HepG2 (cell line): ENCODE measurements at regions not wholly inside any gene's neighbourhood (a gene's known extent, or its start where the extent isn't known, plus 50 kb on each side); places are given as distances from the start of the nearest gene placed in this dataset.
A peak's percentile ranks its signal among the peaks of the same experiment; 100 is the strongest.

ENCODE experiments used
- AFF4 ChIP-seq: sonication (generic); formaldehyde crosslinking; IDR thresholded peaks from 2 replicates; pipeline ENCODE4 v1.4.0; 2020; ENCODE audit warnings: missing genetic modification reagents
- AGO2 ChIP-seq: fragments of 200-400 bp; formaldehyde crosslinking; optimal IDR thresholded peaks from 2 replicates; pipeline ENCODE3; 2017; ENCODE audit warnings: mild to moderate bottlenecking, low read depth, low read length, moderate library complexity
- FOXP1 ChIP-seq, 2 experiments: fragments of 450-650 bp in 1 of 2; IDR thresholded peaks; 2 replicates each; pipeline ENCODE4 v1.6.1; 2017 to 2018; ENCODE audit warnings: antibody characterized with exemption in 1 of 2
- GABPA ChIP-seq, 2 experiments: IDR thresholded peaks; 2 replicates each; pipeline ENCODE4 v1.6.1; 2011 to 2016; ENCODE audit warnings: low read depth in 2 of 2, low read length in 1 of 2, missing biosample characterization in 1 of 2, missing genetic modification characterization in 1 of 2
- KDM5B ChIP-seq: sonication (generic); formaldehyde crosslinking; IDR thresholded peaks from 2 replicates; pipeline ENCODE4 v1.4.0; 2020; ENCODE audit warnings: missing genetic modification reagents, mild to moderate bottlenecking, borderline replicate concordance
- MAFF ChIP-seq: IDR thresholded peaks from 2 replicates; pipeline ENCODE4 v1.6.1; 2011; ENCODE audit warnings: low read depth, low read length, improper control_type of control experiment
- NR0B2 ChIP-seq: sonication (generic); formaldehyde crosslinking; IDR thresholded peaks from 2 replicates; pipeline ENCODE4 v1.4.0; 2020; ENCODE audit warnings: mild to moderate bottlenecking, missing genetic modification reagents
- NR2F6 ChIP-seq, 2 experiments: IDR thresholded peaks; 2 replicates each; pipeline ENCODE4 v1.6.1; 2016; ENCODE audit warnings: antibody characterized with exemption in 1 of 2, mild to moderate bottlenecking in 1 of 2
- PRDM10 ChIP-seq: sonication (generic); formaldehyde crosslinking; IDR thresholded peaks from 2 replicates; pipeline ENCODE4 v1.4.0; 2020; ENCODE audit warnings: low read depth, missing genetic modification reagents
- RNF2 ChIP-seq: fragments of 450-650 bp; conservative IDR thresholded peaks from 2 replicates; pipeline ENCODE4 v1.6.1; 2016; ENCODE audit warnings: low read depth
- SKI ChIP-seq: fragments of 450-650 bp; IDR thresholded peaks from one replicate; pipeline ENCODE4 v1.6.1; 2018; ENCODE audit warnings: mild to moderate bottlenecking; ENCODE audit not compliant: partially characterized antibody
- SSRP1 ChIP-seq: IDR thresholded peaks from 2 replicates; pipeline ENCODE4 v1.6.1; 2016; ENCODE audit warnings: control low read depth
- ZNF331 ChIP-seq: sonication (generic); formaldehyde crosslinking; IDR thresholded peaks from 2 replicates; pipeline ENCODE4 v1.4.0; 2020; ENCODE audit warnings: missing genetic modification reagents
- ZNF367 ChIP-seq: sonication (generic); formaldehyde crosslinking; IDR thresholded peaks from 2 replicates; pipeline ENCODE4 v1.4.0; 2020; ENCODE audit warnings: missing genetic modification reagents, borderline replicate concordance
- ZNF589 ChIP-seq: sonication (generic); formaldehyde crosslinking; conservative IDR thresholded peaks from 2 replicates; pipeline ENCODE4 v1.8.0; 2022; ENCODE audit warnings: mild to moderate bottlenecking, moderate library complexity, missing genetic modification reagents
- ZNF678 ChIP-seq: sonication (generic); formaldehyde crosslinking; IDR thresholded peaks from 2 replicates; pipeline ENCODE4 v1.4.0; 2020; ENCODE audit warnings: mild to moderate bottlenecking, missing genetic modification reagents
- TF ChIP-seq, protein P1 (sequence below): IDR thresholded peaks from 2 replicates; pipeline ENCODE4 v1.6.1; 2016; ENCODE audit warnings: low read depth
- TF ChIP-seq, protein P2 (sequence below): sonication (generic); formaldehyde crosslinking; IDR thresholded peaks from 2 replicates; pipeline ENCODE4 v1.4.0; 2020; ENCODE audit warnings: missing genetic modification reagents, borderline replicate concordance

DNA sequence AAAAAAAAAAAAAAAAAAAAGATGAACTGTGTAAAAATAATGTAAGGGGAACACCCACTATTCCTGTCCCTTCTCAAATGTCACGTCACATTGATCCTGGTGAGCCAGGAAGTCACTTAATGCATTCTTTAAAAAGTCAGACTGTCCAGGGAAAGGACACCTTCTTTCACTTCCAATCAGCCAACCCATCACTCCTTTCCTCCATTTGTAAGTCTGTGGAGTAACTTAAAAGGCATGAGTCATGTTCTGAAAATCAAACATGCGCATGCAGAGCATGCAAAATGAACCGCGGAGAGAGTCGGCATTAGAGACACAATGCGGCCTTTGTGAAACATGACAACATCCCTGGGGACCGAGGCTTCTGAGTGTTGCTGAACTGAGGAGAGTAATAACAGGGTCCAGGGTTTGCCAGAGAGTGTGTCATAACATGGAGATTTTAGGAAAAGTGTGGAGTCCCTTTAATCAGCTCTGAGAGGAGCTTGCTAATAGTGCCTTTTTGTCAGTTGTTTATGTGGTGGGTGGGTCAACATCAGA, 77.6 kb upstream of the SEMA6A start (continued):
- TF ChIP-seq, protein P1, sequence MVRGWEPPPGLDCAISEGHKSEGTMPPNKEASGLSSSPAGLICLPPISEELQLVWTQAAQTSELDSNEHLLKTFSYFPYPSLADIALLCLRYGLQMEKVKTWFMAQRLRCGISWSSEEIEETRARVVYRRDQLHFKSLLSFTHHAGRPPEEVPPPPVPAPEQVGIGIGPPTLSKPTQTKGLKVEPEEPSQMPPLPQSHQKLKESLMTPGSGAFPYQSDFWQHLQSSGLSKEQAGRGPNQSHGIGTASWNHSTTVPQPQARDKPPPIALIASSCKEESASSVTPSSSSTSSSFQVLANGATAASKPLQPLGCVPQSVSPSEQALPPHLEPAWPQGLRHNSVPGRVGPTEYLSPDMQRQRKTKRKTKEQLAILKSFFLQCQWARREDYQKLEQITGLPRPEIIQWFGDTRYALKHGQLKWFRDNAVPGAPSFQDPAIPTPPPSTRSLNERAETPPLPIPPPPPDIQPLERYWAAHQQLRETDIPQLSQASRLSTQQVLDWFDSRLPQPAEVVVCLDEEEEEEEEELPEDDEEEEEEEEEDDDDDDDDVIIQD (CRISPR knock-in tag) = peak; percentile 61
- TF ChIP-seq, protein P2, sequence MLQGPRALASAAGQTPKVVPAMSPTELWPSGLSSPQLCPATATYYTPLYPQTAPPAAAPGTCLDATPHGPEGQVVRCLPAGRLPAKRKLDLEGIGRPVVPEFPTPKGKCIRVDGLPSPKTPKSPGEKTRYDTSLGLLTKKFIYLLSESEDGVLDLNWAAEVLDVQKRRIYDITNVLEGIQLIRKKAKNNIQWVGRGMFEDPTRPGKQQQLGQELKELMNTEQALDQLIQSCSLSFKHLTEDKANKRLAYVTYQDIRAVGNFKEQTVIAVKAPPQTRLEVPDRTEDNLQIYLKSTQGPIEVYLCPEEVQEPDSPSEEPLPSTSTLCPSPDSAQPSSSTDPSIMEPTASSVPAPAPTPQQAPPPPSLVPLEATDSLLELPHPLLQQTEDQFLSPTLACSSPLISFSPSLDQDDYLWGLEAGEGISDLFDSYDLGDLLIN (CRISPR knock-in tag) = no peak
- TF ChIP-seq ZNF331 (CRISPR knock-in tag) (peak; percentile 71), RNF2 (no peak), AGO2 (no peak), SKI (peak; percentile 22), PRDM10 (CRISPR knock-in tag) (no peak), SSRP1 (no peak), ZNF367 (CRISPR knock-in tag) (no peak), FOXP1 (IDR thresholded peaks at IDR 0.05) (no peak), FOXP1 (CRISPR knock-in tag; IDR thresholded peaks at IDR 0.05) (peak; percentile 47; the same call in 1 of the 2 replicates), NR2F6 (IDR thresholded peaks at IDR 0.05) (no peak), NR2F6 (CRISPR knock-in tag; IDR thresholded peaks at IDR 0.05) (0 out of 2 replicates have a peak, but pooled peaks have one; percentile 32), AFF4 (CRISPR knock-in tag) (no peak), NR0B2 (CRISPR knock-in tag) (no peak), ZNF678 (CRISPR knock-in tag) (no peak), MAFF (peak; percentile 81), GABPA (IDR thresholded peaks at IDR 0.05; ENCODE audit: low read depth, low read length) (no peak), GABPA (CRISPR knock-in tag; IDR thresholded peaks at IDR 0.05; ENCODE audit: low read depth) (no peak), KDM5B (CRISPR knock-in tag) (no peak), ZNF589 (CRISPR knock-in tag) (no peak)
